ENCODE measurements at regions not wholly inside any gene's neighbourhood (a gene's known extent, or its start where the extent isn't known, plus 50 kb on each side); places are given as distances from the start of the nearest gene placed in this dataset.
A peak's percentile ranks its signal among the peaks of the same experiment; 100 is the strongest.

GRCh38 chr1:87165177-87165576, 163.5 kb upstream of the LMO4 start:
- no peak for DNase-seq
- no TSS peak for BruUV-seq (replicated peaks)
- Histone ChIP-seq H3K4me2 (no peak overlapping the region), H3K27ac (no peak overlapping the region), H2AFZ (no peak overlapping the region), H3K4me1 (replicated peaks; ENCODE audit: insufficient read depth) (no peaks in the 10 kb centered on the region), H3K79me2 (ENCODE audit: low read depth) (no peaks in the 10 kb centered on the region), H3K9me3 (ENCODE audit: insufficient read depth, low read depth) (no peaks in the 10 kb centered on the region), H3F3A (ENCODE audit: insufficient read depth, low read depth) (no peaks in the 10 kb centered on the region), H4K20me1 (ENCODE audit: insufficient read depth) (no peaks in the 10 kb centered on the region), H3K36me3 (ENCODE audit: low read depth) (no peaks in the 10 kb centered on the region), H3K9me2 (ENCODE audit: insufficient read depth) (0 out of 2 replicates have a peak, but pooled peaks cover 6% of the 10 kb centered on the region), H3K27me3 (ENCODE audit: insufficient read depth, low read depth) (no peaks in the 10 kb centered on the region), H3K4me3 (no peak overlapping the region)
- POLR2A ChIA-PET (ENCODE audit: unreplicated experiment) = interaction anchor here (0.7 kb wide), 1 partner anchor 1011 kb away, joined by 4 read pairs; no protein-coding TSS in a partner anchor
- TF ChIP-seq, protein P1, sequence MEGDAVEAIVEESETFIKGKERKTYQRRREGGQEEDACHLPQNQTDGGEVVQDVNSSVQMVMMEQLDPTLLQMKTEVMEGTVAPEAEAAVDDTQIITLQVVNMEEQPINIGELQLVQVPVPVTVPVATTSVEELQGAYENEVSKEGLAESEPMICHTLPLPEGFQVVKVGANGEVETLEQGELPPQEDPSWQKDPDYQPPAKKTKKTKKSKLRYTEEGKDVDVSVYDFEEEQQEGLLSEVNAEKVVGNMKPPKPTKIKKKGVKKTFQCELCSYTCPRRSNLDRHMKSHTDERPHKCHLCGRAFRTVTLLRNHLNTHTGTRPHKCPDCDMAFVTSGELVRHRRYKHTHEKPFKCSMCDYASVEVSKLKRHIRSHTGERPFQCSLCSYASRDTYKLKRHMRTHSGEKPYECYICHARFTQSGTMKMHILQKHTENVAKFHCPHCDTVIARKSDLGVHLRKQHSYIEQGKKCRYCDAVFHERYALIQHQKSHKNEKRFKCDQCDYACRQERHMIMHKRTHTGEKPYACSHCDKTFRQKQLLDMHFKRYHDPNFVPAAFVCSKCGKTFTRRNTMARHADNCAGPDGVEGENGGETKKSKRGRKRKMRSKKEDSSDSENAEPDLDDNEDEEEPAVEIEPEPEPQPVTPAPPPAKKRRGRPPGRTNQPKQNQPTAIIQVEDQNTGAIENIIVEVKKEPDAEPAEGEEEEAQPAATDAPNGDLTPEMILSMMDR (conservative IDR thresholded peaks at IDR 0.05) = no peak
- no peak for TF ChIP-seq EZH2 (IDR thresholded peaks at IDR 0.05; ENCODE audit: low read depth)
- intact Hi-C loops (cut with micrococcal nuclease; ENCODE audit: unreplicated experiment) = no loop called here
- CTCF ChIA-PET = no interaction called here

DNA sequence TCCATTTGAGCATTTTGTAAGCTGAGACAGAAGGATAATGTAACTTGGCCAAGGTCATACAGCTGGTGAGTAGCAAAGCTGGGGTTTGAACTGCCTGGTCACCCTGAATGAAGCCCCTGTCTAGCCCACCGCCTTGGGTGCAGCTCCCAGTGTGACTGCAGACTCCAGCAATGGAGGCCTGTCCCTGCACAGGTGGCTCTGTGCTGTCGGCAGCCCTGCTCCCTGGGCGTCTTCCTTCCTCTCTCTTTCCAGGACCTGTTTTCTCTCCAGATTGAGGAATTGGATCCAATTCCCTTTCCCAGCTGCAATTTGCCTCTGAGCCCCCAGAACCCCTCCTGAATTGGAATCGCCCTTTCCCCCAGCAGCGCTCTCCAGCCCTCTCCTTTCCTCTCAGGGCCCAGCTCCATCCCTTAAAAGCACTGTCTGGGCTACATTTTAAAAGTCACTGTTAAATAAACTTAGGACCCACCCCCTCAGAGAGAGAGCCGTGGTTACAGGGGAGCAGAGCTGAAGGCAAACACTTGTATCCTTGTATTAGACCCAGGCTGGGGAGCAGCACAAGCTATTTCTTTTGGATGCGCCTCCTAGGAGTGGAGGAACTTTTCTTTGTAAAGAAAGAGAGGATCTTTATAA, 161.4 kb upstream of the LMO4 start:
- H3K4me1 ChIP-seq (replicated peaks; ENCODE audit: insufficient read depth) = no peaks in the 10 kb centered on the region
- H3K4me3 ChIP-seq = no peak overlapping the region
- H3K4me2 ChIP-seq = no peak overlapping the region
- H2AFZ ChIP-seq = no peak overlapping the region
- no peaks in the 10 kb centered on the region for H3K9me3 ChIP-seq (ENCODE audit: insufficient read depth, low read depth)
- ChIA-PET CTCF (no interaction called here), POLR2A (ENCODE audit: unreplicated experiment) (no interaction called here)
- intact Hi-C loops (cut with micrococcal nuclease; ENCODE audit: unreplicated experiment) = no loop called here
- H3K9me2 ChIP-seq (ENCODE audit: insufficient read depth) = 0 out of 2 replicates have a peak, but pooled peaks cover 6% of the 10 kb centered on the region
- TF ChIP-seq, protein P1 (conservative IDR thresholded peaks at IDR 0.05) = no peak
- TF ChIP-seq EZH2 (IDR thresholded peaks at IDR 0.05; ENCODE audit: low read depth) = no peak
- no peaks in the 10 kb centered on the region for H3F3A ChIP-seq (ENCODE audit: insufficient read depth, low read depth)
- H3K27ac ChIP-seq = no peak overlapping the region
- DNase-seq = no peak
- H3K36me3 ChIP-seq (ENCODE audit: low read depth) = no peaks in the 10 kb centered on the region
- H4K20me1 ChIP-seq (ENCODE audit: insufficient read depth) = no peaks in the 10 kb centered on the region
- no peaks in the 10 kb centered on the region for H3K79me2 ChIP-seq (ENCODE audit: low read depth)
- no peaks in the 10 kb centered on the region for H3K27me3 ChIP-seq (ENCODE audit: insufficient read depth, low read depth)
- no TSS peak for BruUV-seq (replicated peaks)

- H3K27me3 ChIP-seq (ENCODE audit: insufficient read depth, low read depth) = no peaks in the 10 kb centered on the region
- H2AFZ ChIP-seq = no peak overlapping the region
- TF ChIP-seq, protein P1 (conservative IDR thresholded peaks at IDR 0.05) = 0 out of 2 replicates have a peak, but pooled peaks have one; percentile 26
- TF ChIP-seq EZH2 (IDR thresholded peaks at IDR 0.05; ENCODE audit: low read depth) = no peak
- POLR2A ChIA-PET (ENCODE audit: unreplicated experiment) = no interaction called here
- H3K79me2 ChIP-seq (ENCODE audit: low read depth) = no peaks in the 10 kb centered on the region
- no peaks in the 10 kb centered on the region for H3K36me3 ChIP-seq (ENCODE audit: low read depth)
- intact Hi-C loops (cut with micrococcal nuclease; ENCODE audit: unreplicated experiment) = no loop called here
- H3K4me1 ChIP-seq (replicated peaks; ENCODE audit: insufficient read depth) = no peaks in the 10 kb centered on the region
- no peak overlapping the region for H3K27ac ChIP-seq
- BruUV-seq (replicated peaks) = no TSS peak
- H3K9me2 ChIP-seq (ENCODE audit: insufficient read depth) = 0 out of 2 replicates have a peak, but pooled peaks cover 6% of the 10 kb centered on the region
- no peaks in the 10 kb centered on the region for H3K9me3 ChIP-seq (ENCODE audit: insufficient read depth, low read depth)
- no peaks in the 10 kb centered on the region for H3F3A ChIP-seq (ENCODE audit: insufficient read depth, low read depth)
- H4K20me1 ChIP-seq (ENCODE audit: insufficient read depth) = no peaks in the 10 kb centered on the region
- H3K4me3 ChIP-seq = no peak overlapping the region
- no peak for DNase-seq
- H3K4me2 ChIP-seq = no peak overlapping the region
- CTCF ChIA-PET = no interaction called here
Measured at GRCh38 chr1:87167848-87168525, 160.7 kb upstream of the LMO4 start.
